Thoracic aorta (tissue), 2 donors: ENCODE measurements at regions not wholly inside any gene's neighbourhood (a gene's known extent, or its start where the extent isn't known, plus 50 kb on each side); places are given as distances from the start of the nearest gene placed in this dataset.

ENCODE experiments used
- ATAC-seq: fragments of 150-250 bp; one replicate; pipeline ENCODE4 v1.8.0; 2017; ENCODE audit warnings: low read depth; ENCODE audit not compliant: insufficient number of reproducible peaks, low FRiP score
- DNase-seq: peaks from one replicate; pipeline ENCODE4 v3.0.0-alpha.2; 2020; ENCODE audit warnings: low spot score
- H3K27ac ChIP-seq, 2 donors: fragments of 200-600 bp; sonication (generic); 1 replicate in 1 of 2; 2 replicates in 1 of 2; pipeline ENCODE4 v1.5.1; 2016; ENCODE audit warnings: mild to moderate bottlenecking in 2 of 2, moderate library complexity in 2 of 2
- H3K27me3 ChIP-seq: fragments of 200-600 bp; sonication (generic); replicated peaks from 2 replicates; pipeline ENCODE4 v1.6.0; 2016; ENCODE audit warnings: mild to moderate bottlenecking; ENCODE audit not compliant: insufficient read depth
- H3K36me3 ChIP-seq: fragments of 200-600 bp; sonication (generic); one replicate; pipeline ENCODE4 v1.5.1; 2016
- H3K4me1 ChIP-seq, 2 donors: fragments of 200-600 bp; sonication (generic); 1 replicate in 1 of 2; 2 replicates in 1 of 2; pipeline versions ENCODE4 v1.5.1 to v1.6.0; 2016; ENCODE audit warnings: low read depth in 2 of 2, mild to moderate bottlenecking in 1 of 2; ENCODE audit not compliant: control insufficient read depth in 1 of 2
- H3K4me3 ChIP-seq: fragments of 200-600 bp; sonication (generic); 2 replicates; pipeline ENCODE4 v1.5.1; 2016; ENCODE audit warnings: mild to moderate bottlenecking
- H3K9me3 ChIP-seq: fragments of 200-600 bp; sonication (generic); 2 replicates; pipeline ENCODE4 v1.5.1; 2016
- CTCF ChIP-seq: fragments of 200-600 bp; sonication (generic); IDR thresholded peaks from one replicate; pipeline ENCODE4 v1.5.1; 2019; ENCODE audit warnings: antibody characterized with exemption

- ATAC-seq, result no peak
- H3K27ac ChIP-seq, result no peak overlapping the region
- H3K4me1 ChIP-seq, result peaks cover 0 to 13% of the 10 kb centered on the region in 2 donors
- no peaks in the 10 kb centered on the region for H3K27me3 ChIP-seq
- H3K9me3 ChIP-seq, result no peaks in the 10 kb centered on the region
- no peak for TF ChIP-seq CTCF
- no peaks in the 10 kb centered on the region for H3K36me3 ChIP-seq
- no peak overlapping the region for H3K4me3 ChIP-seq
- DNase-seq, result no peak
Observed at GRCh38 chr1:96355521-96355920, 366.1 kb upstream of the PTBP2 start.

- Histone ChIP-seq H3K27ac (no peak overlapping the region), H3K4me1 (peaks cover 0 to 13% of the 10 kb centered on the region in 2 donors), H3K36me3 (no peaks in the 10 kb centered on the region), H3K9me3 (no peaks in the 10 kb centered on the region), H3K4me3 (no peak overlapping the region), H3K27me3 (no peaks in the 10 kb centered on the region)
- TF ChIP-seq CTCF, result no peak
- DNase-seq (no peak), ATAC-seq (no peak)
Observed at GRCh38 chr1:96355961-96356360, 365.6 kb upstream of the PTBP2 start.

GRCh38 chr1:96357141-96357765 is 364.3 kb upstream of the PTBP2 start:
- TF ChIP-seq CTCF, result no peak
- no peaks in the 10 kb centered on the region for H3K27me3 ChIP-seq
- ATAC-seq, result no peak
- no peak overlapping the region for H3K4me3 ChIP-seq
- no peak overlapping the region for H3K27ac ChIP-seq
- DNase-seq, result no peak
- no peaks in the 10 kb centered on the region for H3K36me3 ChIP-seq
- H3K9me3 ChIP-seq, result no peaks in the 10 kb centered on the region
- peaks cover 0 to 9% of the 10 kb centered on the region in 2 donors for H3K4me1 ChIP-seq

GRCh38 chr1:96358057-96358456 is 363.5 kb upstream of the PTBP2 start:
- no peak for DNase-seq
- no peak for ATAC-seq
- H3K9me3 ChIP-seq, result no peaks in the 10 kb centered on the region
- no peaks in the 10 kb centered on the region for H3K36me3 ChIP-seq
- peaks cover 0 to 1% of the 10 kb centered on the region in 2 donors for H3K4me1 ChIP-seq
- TF ChIP-seq CTCF, result no peak
- no peak overlapping the region for H3K4me3 ChIP-seq
- H3K27ac ChIP-seq, result no peak overlapping the region
- H3K27me3 ChIP-seq, result no peaks in the 10 kb centered on the region

GRCh38 chr1:96360036-96360795 is 361.4 kb upstream of the PTBP2 start:
- ATAC-seq (no peak), DNase-seq (no peak)
- Histone ChIP-seq H3K9me3 (no peaks in the 10 kb centered on the region), H3K4me3 (no peak overlapping the region), H3K27me3 (no peaks in the 10 kb centered on the region), H3K4me1 (no peaks in the 10 kb centered on the region), H3K36me3 (no peaks in the 10 kb centered on the region), H3K27ac (no peak overlapping the region)
- TF ChIP-seq CTCF, result no peak
